Dermis blood vessel endothelial cell (primary cell): ENCODE measurements at regions not wholly inside any gene's neighbourhood (a gene's known extent, or its start where the extent isn't known, plus 50 kb on each side); places are given as distances from the start of the nearest gene placed in this dataset.

ENCODE experiments used
- DNase-seq: peaks from one replicate; pipeline ENCODE4 v3.0.0; 2010

DNA sequence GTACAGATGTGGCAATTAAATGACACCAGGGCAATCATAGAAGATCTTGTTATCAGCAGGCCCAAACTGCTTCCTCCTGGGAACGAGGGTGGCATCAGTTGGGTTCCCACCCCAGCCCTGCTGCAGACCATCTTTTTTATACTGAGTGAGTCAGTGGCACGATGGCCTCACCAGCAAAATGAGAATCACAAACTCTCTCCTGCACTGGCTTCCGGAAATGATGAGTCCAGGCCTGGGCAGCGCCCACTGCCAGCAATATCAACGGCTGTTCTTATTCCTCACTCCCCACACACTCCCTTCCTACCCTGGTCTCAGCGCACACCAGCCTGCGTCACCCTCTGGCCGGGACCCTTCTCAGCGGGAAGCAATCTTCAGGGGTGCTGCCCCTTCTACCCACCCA, 340.3 kb downstream of the FOXL1 start:
- DNase-seq = peak; percentile 62

DNA sequence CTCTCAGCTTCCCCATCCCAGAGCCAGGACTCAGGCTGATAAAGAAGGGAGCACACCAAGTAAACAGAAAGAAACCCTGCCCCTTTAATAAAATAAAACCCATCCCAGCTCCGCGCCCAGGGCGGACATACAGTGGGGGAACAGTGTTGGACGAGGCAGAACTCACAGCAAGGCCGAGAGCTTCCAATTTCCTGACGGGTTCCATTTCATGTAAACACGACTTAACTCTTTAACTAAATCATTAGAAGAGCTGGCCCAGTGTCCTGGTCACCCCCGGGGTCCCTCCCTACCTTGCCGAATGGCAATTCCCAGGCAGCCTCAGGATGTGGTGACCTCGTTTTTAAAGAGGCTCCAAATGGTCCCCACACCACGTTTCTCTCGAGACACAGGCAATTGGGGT, 340.7 kb downstream of the FOXL1 start:
- DNase-seq = no peak

- no peak for DNase-seq
Measured at GRCh38 chr16:86919578-86920305, 341.4 kb downstream of the FOXL1 start.

DNA sequence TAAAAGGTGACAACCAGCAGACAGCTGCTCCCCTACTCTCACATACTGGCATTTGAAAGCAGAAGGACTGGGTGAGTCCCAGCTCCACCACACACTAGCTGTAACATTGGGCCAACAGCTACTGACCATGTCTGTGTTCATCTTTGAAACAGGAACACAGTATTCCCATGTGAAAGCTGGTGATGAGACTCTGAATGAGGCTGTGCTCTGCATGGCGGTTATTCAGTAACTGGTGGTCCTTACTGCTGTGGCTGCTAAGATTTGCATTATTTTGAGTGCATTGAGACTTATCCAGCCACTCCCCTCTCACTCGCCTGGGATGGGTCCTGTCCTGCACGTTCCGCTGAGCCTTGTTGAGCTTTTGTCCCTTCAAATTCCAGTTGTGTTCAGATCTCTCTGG, 342.9 kb downstream of the FOXL1 start:
- DNase-seq = no peak

- DNase-seq = no peak
Measured at GRCh38 chr16:86922311-86922710, 344.0 kb downstream of the FOXL1 start.

DNA sequence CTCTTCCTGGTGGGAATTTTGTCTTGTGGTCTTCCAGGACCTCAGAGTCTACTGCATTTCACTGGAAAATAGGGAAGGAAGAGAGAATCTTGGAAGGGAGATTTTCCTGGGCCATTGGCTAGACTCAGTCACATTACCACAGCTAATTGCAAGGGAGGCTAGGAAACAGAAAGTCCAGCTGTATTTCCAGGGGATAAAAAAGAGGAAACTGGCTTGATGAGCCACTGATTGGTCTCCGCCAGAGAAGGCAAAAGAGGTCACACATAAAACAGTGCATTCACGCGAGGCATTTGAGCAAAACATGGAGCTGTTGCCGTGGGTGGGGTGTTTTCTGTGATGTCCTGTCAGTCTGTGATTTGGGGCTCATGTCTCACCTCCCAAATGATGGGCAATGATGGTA, 345.3 kb downstream of the FOXL1 start:
- peak; percentile 72 for DNase-seq

GRCh38 chr16:86924537-86924936, 346.2 kb downstream of the FOXL1 start:
- DNase-seq = no peak

- DNase-seq = peak; percentile 68
Measured at GRCh38 chr16:86925067-86925791, 346.9 kb downstream of the FOXL1 start.

DNA sequence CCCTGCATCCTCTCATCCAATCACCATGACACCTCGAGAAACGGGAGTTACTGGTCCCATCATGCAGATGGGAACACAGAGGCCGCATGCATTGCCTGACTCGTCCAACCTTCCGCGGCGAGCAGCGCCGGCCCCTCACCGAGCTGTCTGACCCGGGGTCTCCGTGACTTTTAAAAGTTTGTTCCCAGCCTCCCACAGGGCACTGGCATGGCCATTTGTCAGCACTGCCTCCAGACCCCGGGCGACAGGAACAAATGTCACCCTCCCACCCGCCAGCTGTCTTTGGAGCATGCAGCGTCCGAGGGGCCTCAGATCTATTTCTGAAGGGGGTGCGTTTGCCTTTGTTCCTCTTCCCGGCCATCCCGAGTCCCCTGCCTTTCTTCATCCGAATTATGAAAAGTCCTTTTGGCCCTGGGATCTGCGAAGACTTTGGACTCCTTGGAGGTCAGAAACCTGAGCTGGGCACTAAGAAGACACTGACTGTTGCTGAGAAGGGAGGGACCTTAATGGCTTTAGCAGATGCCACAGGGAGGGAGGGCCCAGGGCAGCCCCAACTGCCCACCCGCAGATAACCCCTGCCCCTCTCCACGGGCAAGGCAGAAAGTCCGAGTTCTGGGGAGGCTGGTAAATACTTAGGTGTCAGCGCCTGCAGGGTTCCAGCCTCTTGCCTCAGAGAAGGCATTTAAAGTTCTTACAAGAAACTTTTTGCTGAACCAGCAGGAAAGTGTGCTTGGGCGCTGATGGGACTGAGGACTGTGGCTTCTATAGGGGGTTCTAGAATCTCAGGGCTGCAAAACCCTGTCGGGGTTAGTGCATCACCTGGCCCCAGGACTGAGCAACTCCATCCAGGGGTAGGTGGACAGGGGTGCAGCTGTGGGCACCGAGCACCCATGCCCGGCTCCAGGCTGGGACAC, 348.1 kb downstream of the FOXL1 start:
- DNase-seq = no peak

DNA sequence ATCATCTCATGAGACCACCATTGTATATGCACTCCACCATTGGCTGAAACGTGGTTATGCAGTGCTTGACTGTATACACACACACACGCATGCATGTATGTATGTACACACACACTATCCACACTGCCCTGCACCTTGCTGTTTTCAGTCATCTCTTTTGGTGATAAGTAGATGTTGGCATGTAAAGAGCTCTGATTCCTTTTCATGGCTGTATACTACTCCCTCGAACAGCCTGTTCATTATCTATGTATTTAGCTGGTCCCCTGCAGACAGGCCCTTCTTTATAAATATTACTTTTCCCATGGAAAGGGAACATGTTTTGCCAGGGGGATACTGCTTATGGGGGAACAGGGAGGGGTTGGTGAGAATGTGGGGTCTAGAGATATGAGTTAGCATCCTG, 349.4 kb downstream of the FOXL1 start:
- no peak for DNase-seq

DNA sequence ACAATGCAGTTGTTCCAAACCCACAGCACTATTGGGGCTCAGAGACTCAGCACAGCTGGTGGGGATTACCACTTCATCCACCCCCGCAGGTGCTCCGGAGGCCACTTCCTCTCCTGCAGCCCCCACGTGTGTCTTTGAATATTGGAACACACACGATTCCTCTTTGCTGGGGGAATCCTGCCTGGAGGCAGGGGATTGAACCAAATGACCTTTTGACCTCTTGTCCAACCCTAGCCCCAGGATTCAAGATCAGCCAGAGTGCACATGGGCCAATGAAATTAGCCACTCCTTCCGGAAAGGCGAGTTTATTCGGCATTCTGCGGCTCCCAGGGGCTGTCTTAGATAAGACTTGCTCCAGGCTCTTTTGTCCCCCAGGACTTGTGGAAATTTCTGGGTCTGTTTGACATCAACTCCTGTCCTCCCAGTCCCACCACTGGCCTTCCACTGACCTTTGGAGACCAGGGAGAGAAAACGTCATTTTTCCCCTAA, 350.2 kb downstream of the FOXL1 start:
- DNase-seq = peak; percentile 47

DNA sequence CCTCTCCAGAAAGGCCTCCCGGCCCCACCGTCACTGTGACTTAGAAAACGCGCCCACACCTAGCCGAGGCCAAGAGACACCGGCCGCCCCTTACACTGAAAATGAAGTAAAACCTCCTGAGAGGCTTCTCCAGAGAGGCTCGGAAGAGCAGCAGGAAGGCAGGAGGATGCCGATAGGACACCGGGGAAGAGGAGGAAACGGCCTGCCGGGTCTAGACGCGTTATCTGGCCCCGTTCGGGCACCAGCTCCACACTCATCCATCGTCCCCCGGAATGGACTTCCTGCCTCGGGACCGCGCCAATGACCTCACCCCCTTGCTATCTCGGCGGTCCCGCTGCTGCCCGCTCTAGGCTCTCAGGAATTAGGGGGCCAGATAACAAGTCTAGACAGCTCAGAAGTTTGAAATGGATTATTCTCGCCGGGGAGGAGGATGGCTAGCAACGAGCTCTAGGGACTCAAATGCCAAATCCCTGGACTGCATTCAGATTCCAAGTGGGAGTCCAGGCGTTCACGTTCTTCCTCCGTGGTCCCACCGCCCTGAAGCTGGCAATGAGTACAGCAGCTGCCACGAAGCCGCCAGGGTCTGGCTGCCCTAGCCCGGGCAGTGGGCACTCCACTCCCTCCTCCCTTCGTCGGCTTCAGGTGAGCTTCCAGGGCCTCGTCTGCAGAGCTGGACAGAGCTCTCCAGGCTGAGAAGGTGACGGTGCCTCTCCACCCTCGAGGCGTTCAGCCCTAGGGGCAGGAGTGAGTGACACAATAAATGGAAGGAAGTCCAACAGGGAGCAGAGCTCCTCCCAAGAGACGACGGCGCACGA, 350.9 kb downstream of the FOXL1 start:
- DNase-seq = peak; percentile 89

- no peak for DNase-seq
Measured at GRCh38 chr16:86930001-86930400, 351.7 kb downstream of the FOXL1 start.

GRCh38 chr16:86930663-86931373, 352.5 kb downstream of the FOXL1 start:
- DNase-seq = no peak

- peak; percentile 94 for DNase-seq
Measured at GRCh38 chr16:86931410-86931941, 353.1 kb downstream of the FOXL1 start.

- DNase-seq = no peak
Measured at GRCh38 chr16:86932130-86932982, 354.0 kb downstream of the FOXL1 start.

- DNase-seq = peak; percentile 40
Measured at GRCh38 chr16:86934581-86935375, 356.4 kb downstream of the FOXL1 start.

GRCh38 chr16:86939609-86940008, 361.3 kb downstream of the FOXL1 start:
- DNase-seq = no peak

GRCh38 chr16:86941731-86942130, 363.4 kb downstream of the FOXL1 start:
- DNase-seq = no peak
